ENCODE measurements at regions not wholly inside any gene's neighbourhood (a gene's known extent, or its start where the extent isn't known, plus 50 kb on each side); places are given as distances from the start of the nearest gene placed in this dataset.

GRCh38 chr3:17848102-17848501 lies 105.7 kb upstream of the TBC1D5 start:
- no peak overlapping the region for H4K91ac ChIP-seq (ENCODE audit: low read depth, low read length)
- H3K36me3 ChIP-seq (ENCODE audit: control insufficient read depth in 1 of 2, insufficient read depth in 2 of 2, low read length in 2 of 2) = no peaks in the 10 kb centered on the region
- no peak overlapping the region for H3K18ac ChIP-seq (ENCODE audit: low read length)
- no peak overlapping the region for H2BK120ac ChIP-seq (ENCODE audit: insufficient read depth, low read length, poor library complexity)
- no peak overlapping the region for H3K9ac ChIP-seq (ENCODE audit: low read length)
- no peaks in the 10 kb centered on the region for H3K79me1 ChIP-seq (ENCODE audit: low read length)
- no peak overlapping the region for H4K12ac ChIP-seq (ENCODE audit: low read depth, low read length)
- no peaks in the 10 kb centered on the region for H3K27me3 ChIP-seq (ENCODE audit: insufficient read depth, low read length)
- H3K23ac ChIP-seq (ENCODE audit: low read length) = no peak overlapping the region
- no peak overlapping the region for H4K8ac ChIP-seq (ENCODE audit: low read depth, low read length)
- no peaks in the 10 kb centered on the region for H3K9me3 ChIP-seq (ENCODE audit: insufficient read depth, low read depth, low read length)
- no peak overlapping the region for H3K27ac ChIP-seq (ENCODE audit: low read depth, low read length)
- WGBS (ENCODE audit: extremely low coverage, insufficient coverage, insufficient read length) = no CpG with 5 or more reads among the region's 3 CpGs
- no peak overlapping the region for H3K4me3 ChIP-seq (ENCODE audit: low read depth, low read length)
- H3K4me2 ChIP-seq (ENCODE audit: low read length) = no peak overlapping the region
- H3K4ac ChIP-seq (ENCODE audit: low read depth, low read length) = no peak overlapping the region
- H2BK12ac ChIP-seq (ENCODE audit: low read length) = no peak overlapping the region
- no peak overlapping the region for H2AFZ ChIP-seq (ENCODE audit: insufficient read depth, low read length, poor library complexity)
- H3K14ac ChIP-seq (ENCODE audit: low read length) = no peak overlapping the region
- no peaks in the 10 kb centered on the region for H3K79me2 ChIP-seq (ENCODE audit: control insufficient read depth, insufficient read depth, low read length, poor library complexity)
- H2BK5ac ChIP-seq (ENCODE audit: low read depth, low read length, poor library complexity) = no peak overlapping the region
- no peak overlapping the region for H2AK5ac ChIP-seq (ENCODE audit: low read length)
- DNase-seq = no peak
- peaks cover 0 to 3% of the 10 kb centered on the region in 2 experiments for H3K4me1 ChIP-seq (ENCODE audit: control insufficient read depth in 1 of 2, insufficient read depth in 2 of 2, low read length in 2 of 2)

- no peak for DNase-seq
- Histone ChIP-seq H3K4me2 (ENCODE audit: low read length) (no peak overlapping the region), H3K79me2 (ENCODE audit: control insufficient read depth, insufficient read depth, low read length, poor library complexity) (no peaks in the 10 kb centered on the region), H3K9ac (ENCODE audit: low read length) (no peak overlapping the region), H3K4me1 (ENCODE audit: control insufficient read depth in 1 of 2, insufficient read depth in 2 of 2, low read length in 2 of 2) (peaks cover 0 to 3% of the 10 kb centered on the region in 2 experiments), H3K14ac (ENCODE audit: low read length) (no peak overlapping the region), H2BK5ac (ENCODE audit: low read depth, low read length, poor library complexity) (no peak overlapping the region), H2BK12ac (ENCODE audit: low read length) (no peak overlapping the region), H3K27ac (ENCODE audit: low read depth, low read length) (no peak overlapping the region), H3K79me1 (ENCODE audit: low read length) (no peaks in the 10 kb centered on the region), H4K91ac (ENCODE audit: low read depth, low read length) (no peak overlapping the region), H3K4ac (ENCODE audit: low read depth, low read length) (no peak overlapping the region), H4K8ac (ENCODE audit: low read depth, low read length) (no peak overlapping the region), H3K23ac (ENCODE audit: low read length) (no peak overlapping the region), H4K12ac (ENCODE audit: low read depth, low read length) (no peak overlapping the region), H2BK120ac (ENCODE audit: insufficient read depth, low read length, poor library complexity) (no peak overlapping the region), H2AFZ (ENCODE audit: insufficient read depth, low read length, poor library complexity) (no peak overlapping the region), H3K9me3 (ENCODE audit: insufficient read depth, low read depth, low read length) (no peaks in the 10 kb centered on the region), H3K18ac (ENCODE audit: low read length) (no peak overlapping the region), H3K4me3 (ENCODE audit: low read depth, low read length) (no peak overlapping the region), H3K36me3 (ENCODE audit: control insufficient read depth in 1 of 2, insufficient read depth in 2 of 2, low read length in 2 of 2) (no peaks in the 10 kb centered on the region), H3K27me3 (ENCODE audit: insufficient read depth, low read length) (no peaks in the 10 kb centered on the region), H2AK5ac (ENCODE audit: low read length) (no peak overlapping the region)
- WGBS (ENCODE audit: extremely low coverage, insufficient coverage, insufficient read length) = 100% methylated on average over 2 of the region's 5 CpGs
Measured at GRCh38 chr3:17847156-17847555, 104.7 kb upstream of the TBC1D5 start.

- Histone ChIP-seq H3K14ac (ENCODE audit: low read length) (no peak overlapping the region), H3K27ac (ENCODE audit: low read depth, low read length) (no peak overlapping the region), H2AK5ac (ENCODE audit: low read length) (no peak overlapping the region), H3K4ac (ENCODE audit: low read depth, low read length) (no peak overlapping the region), H3K27me3 (ENCODE audit: insufficient read depth, low read length) (no peaks in the 10 kb centered on the region), H2BK120ac (ENCODE audit: insufficient read depth, low read length, poor library complexity) (no peak overlapping the region), H3K36me3 (ENCODE audit: control insufficient read depth in 1 of 2, insufficient read depth in 2 of 2, low read length in 2 of 2) (no peaks in the 10 kb centered on the region), H3K79me1 (ENCODE audit: low read length) (no peaks in the 10 kb centered on the region), H3K79me2 (ENCODE audit: control insufficient read depth, insufficient read depth, low read length, poor library complexity) (no peaks in the 10 kb centered on the region), H4K8ac (ENCODE audit: low read depth, low read length) (no peak overlapping the region), H3K9me3 (ENCODE audit: insufficient read depth, low read depth, low read length) (no peaks in the 10 kb centered on the region), H3K23ac (ENCODE audit: low read length) (no peak overlapping the region), H3K4me1 (ENCODE audit: control insufficient read depth in 1 of 2, insufficient read depth in 2 of 2, low read length in 2 of 2) (peaks cover 0 to 3% of the 10 kb centered on the region in 2 experiments), H2BK12ac (ENCODE audit: low read length) (no peak overlapping the region), H3K9ac (ENCODE audit: low read length) (no peak overlapping the region), H3K4me3 (ENCODE audit: low read depth, low read length) (no peak overlapping the region), H3K18ac (ENCODE audit: low read length) (no peak overlapping the region), H3K4me2 (ENCODE audit: low read length) (no peak overlapping the region), H4K12ac (ENCODE audit: low read depth, low read length) (no peak overlapping the region), H2AFZ (ENCODE audit: insufficient read depth, low read length, poor library complexity) (no peak overlapping the region), H2BK5ac (ENCODE audit: low read depth, low read length, poor library complexity) (no peak overlapping the region), H4K91ac (ENCODE audit: low read depth, low read length) (no peak overlapping the region)
- no CpG with 5 or more reads among the region's 4 CpGs for WGBS (ENCODE audit: extremely low coverage, insufficient coverage, insufficient read length)
- DNase-seq = no peak
Measured at GRCh38 chr3:17846466-17846865, 104.0 kb upstream of the TBC1D5 start.

GRCh38 chr3:17845026-17845812 lies 102.8 kb upstream of the TBC1D5 start:
- H2AK5ac ChIP-seq (ENCODE audit: low read length) = no peak overlapping the region
- no peaks in the 10 kb centered on the region for H3K4me1 ChIP-seq (ENCODE audit: control insufficient read depth in 1 of 2, insufficient read depth in 2 of 2, low read length in 2 of 2)
- no peak overlapping the region for H3K4me3 ChIP-seq (ENCODE audit: low read depth, low read length)
- H4K8ac ChIP-seq (ENCODE audit: low read depth, low read length) = no peak overlapping the region
- H3K4me2 ChIP-seq (ENCODE audit: low read length) = no peak overlapping the region
- no peak overlapping the region for H2BK5ac ChIP-seq (ENCODE audit: low read depth, low read length, poor library complexity)
- no peaks in the 10 kb centered on the region for H3K9me3 ChIP-seq (ENCODE audit: insufficient read depth, low read depth, low read length)
- no peak overlapping the region for H2BK120ac ChIP-seq (ENCODE audit: insufficient read depth, low read length, poor library complexity)
- H3K18ac ChIP-seq (ENCODE audit: low read length) = no peak overlapping the region
- no peak for DNase-seq
- H3K79me1 ChIP-seq (ENCODE audit: low read length) = no peaks in the 10 kb centered on the region
- H3K9ac ChIP-seq (ENCODE audit: low read length) = no peak overlapping the region
- H3K79me2 ChIP-seq (ENCODE audit: control insufficient read depth, insufficient read depth, low read length, poor library complexity) = no peaks in the 10 kb centered on the region
- no CpG with 5 or more reads among the region's 5 CpGs for WGBS (ENCODE audit: extremely low coverage, insufficient coverage, insufficient read length)
- H3K36me3 ChIP-seq (ENCODE audit: control insufficient read depth in 1 of 2, insufficient read depth in 2 of 2, low read length in 2 of 2) = no peaks in the 10 kb centered on the region
- no peak overlapping the region for H4K12ac ChIP-seq (ENCODE audit: low read depth, low read length)
- H3K14ac ChIP-seq (ENCODE audit: low read length) = no peak overlapping the region
- no peak overlapping the region for H3K27ac ChIP-seq (ENCODE audit: low read depth, low read length)
- no peak overlapping the region for H2AFZ ChIP-seq (ENCODE audit: insufficient read depth, low read length, poor library complexity)
- H4K91ac ChIP-seq (ENCODE audit: low read depth, low read length) = no peak overlapping the region
- no peak overlapping the region for H3K23ac ChIP-seq (ENCODE audit: low read length)
- no peaks in the 10 kb centered on the region for H3K27me3 ChIP-seq (ENCODE audit: insufficient read depth, low read length)
- no peak overlapping the region for H2BK12ac ChIP-seq (ENCODE audit: low read length)
- H3K4ac ChIP-seq (ENCODE audit: low read depth, low read length) = no peak overlapping the region
